GM12873 (cell line): ENCODE measurements at regions not wholly inside any gene's neighbourhood (a gene's known extent, or its start where the extent isn't known, plus 50 kb on each side); places are given as distances from the start of the nearest gene placed in this dataset.

Experiments
- TF ChIP-seq, protein P1 (sequence below): IDR thresholded peaks from 2 replicates; pipeline ENCODE4 v1.5.1; 2012; ENCODE audit warnings: low read depth, mild to moderate bottlenecking, moderate library complexity, low read length, control low read depth; ENCODE audit not compliant: insufficient read depth; ENCODE audit errors: missing control alignments

DNA sequence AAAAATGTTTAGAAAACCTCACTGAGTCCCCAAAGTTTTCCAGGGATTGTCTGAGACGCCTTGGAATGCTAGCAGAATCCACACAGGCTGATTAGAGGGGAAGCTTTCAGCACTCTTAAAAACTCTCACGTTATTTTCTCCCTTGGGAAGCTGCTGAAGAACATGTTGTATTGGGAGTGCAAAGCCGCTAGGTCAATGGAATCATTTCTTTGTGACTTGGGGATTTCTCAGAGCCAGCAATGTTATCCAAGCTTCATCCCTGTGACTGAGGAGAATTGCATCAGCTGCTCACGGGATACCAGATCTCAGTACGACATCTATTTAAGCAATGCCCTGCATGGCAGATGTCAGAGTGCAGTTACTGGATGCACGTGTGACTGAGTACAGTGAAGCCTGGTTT is 426.4 kb upstream of the MPDZ start:
- TF ChIP-seq, protein P1, sequence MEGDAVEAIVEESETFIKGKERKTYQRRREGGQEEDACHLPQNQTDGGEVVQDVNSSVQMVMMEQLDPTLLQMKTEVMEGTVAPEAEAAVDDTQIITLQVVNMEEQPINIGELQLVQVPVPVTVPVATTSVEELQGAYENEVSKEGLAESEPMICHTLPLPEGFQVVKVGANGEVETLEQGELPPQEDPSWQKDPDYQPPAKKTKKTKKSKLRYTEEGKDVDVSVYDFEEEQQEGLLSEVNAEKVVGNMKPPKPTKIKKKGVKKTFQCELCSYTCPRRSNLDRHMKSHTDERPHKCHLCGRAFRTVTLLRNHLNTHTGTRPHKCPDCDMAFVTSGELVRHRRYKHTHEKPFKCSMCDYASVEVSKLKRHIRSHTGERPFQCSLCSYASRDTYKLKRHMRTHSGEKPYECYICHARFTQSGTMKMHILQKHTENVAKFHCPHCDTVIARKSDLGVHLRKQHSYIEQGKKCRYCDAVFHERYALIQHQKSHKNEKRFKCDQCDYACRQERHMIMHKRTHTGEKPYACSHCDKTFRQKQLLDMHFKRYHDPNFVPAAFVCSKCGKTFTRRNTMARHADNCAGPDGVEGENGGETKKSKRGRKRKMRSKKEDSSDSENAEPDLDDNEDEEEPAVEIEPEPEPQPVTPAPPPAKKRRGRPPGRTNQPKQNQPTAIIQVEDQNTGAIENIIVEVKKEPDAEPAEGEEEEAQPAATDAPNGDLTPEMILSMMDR = no peak

DNA sequence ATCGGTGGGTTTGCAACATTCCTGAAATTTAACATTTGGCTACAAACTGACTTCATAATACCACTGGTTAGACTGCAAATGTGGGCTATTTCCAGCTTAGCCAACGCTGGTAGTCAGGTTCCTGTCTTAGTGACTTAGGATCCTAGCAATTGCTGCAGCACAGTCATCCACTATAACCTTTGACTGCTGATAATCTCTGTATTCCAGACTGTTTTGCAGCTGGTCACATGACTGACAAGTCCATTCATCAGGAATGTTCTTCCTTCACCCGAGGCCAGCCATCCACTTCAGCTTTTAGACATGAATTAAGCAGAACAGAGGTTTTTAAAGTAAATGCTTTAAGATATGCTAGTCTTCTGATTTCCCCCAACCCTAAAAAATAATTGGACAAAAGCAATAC is 425.9 kb upstream of the MPDZ start:
- TF ChIP-seq, protein P1 = no peak

DNA sequence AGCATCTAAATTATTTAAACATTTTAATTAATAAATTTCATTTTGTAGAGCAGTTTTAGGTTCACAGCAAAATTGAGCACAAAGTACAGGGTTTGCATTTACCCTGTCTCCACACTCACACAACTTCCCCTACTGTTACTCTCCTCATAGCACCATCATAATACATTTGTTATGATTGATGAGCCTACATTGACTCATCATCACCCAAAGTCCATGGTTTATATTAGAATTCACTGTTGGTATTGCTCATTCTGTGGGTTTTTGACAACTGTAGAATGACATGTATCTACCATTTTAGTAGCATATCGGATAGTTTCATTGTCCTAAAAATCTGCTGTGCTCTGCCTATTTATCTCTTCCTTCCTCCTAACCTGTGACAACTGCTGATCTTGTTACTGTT is 411.1 kb upstream of the MPDZ start:
- TF ChIP-seq, protein P1 = no peak

DNA sequence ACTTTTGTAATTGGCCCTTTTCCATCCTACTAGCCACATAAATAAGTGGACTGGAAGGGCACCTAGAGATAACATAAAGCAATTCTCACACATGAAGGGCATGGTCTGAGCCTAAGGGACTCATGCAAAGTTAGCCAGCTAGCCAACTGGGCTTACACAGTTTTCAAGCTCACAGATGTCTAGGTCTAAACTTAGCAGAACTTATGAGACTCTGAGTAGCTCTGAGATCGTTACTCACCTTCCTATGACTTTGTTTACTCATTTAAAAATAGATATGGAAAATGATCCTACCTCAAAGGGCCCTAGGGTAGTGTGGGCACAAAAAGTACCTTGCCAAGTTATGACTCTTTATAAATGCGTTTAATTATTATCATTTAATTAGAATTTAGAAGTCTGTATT is 410.4 kb upstream of the MPDZ start:
- TF ChIP-seq, protein P1 = no peak

DNA sequence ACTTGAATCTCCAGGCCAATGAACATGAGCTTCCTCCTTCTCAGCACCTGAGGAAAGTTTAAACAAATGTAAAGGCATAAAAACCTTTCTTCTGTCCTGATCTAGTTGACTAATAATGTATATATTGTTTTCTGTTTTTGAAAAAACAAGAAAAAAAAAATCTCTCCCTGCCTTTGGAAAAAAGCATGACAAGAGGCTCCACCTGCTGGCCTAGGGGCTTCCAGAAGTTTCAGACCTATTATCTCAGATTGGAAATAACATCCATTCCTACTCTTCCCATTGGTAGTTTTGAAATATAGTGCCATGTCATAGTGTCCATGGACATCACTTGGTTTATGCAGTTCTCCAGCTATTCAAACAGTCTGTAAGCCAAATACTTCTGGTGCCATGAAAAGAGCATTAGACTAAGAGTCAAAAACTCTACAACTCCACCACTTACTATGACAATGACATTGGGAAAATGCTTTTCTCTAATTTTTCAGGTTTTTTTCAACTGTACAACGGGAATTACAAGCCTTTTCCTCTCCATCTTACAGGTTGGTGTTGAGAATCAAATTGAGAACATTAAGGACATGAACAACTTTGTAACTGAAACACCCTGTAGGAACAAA is 409.6 kb upstream of the MPDZ start:
- TF ChIP-seq, protein P1 = no peak

DNA sequence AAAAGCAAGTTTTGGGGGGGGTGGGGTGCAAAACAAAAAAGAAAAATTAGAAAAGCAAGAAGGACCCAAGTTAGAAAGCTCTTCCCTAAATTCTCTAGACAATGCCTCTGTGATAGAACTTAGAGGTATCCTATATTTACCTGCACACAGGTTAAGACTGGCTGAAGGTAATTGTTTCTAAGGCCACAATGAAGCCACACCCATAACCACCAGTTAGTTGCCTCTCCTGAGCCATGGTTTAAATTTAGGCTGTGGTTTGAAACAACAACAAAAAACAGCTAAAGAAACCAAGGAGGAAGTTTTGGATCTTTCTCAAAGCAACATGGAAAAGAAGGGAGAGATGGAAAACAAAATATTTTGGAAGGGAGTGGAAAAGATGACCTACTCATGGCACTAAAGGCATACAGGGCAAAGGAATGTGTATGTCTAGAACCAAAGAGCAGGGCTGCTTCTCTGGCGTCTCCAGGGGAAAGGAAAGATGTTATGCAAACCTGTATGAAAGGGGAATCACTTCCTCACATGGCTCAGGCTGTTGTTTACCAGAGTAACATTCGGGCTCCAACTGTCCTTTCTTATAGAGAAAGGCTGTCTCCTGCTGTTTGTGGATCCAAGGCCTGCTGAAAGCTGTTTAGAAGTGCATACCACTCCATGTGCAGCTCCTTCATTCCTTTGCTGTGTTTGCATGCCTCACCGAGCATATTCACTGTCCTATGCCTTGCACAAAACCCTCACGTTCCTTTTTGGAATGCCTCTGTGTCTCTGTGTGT is 408.9 kb upstream of the MPDZ start:
- TF ChIP-seq, protein P1 = no peak

DNA sequence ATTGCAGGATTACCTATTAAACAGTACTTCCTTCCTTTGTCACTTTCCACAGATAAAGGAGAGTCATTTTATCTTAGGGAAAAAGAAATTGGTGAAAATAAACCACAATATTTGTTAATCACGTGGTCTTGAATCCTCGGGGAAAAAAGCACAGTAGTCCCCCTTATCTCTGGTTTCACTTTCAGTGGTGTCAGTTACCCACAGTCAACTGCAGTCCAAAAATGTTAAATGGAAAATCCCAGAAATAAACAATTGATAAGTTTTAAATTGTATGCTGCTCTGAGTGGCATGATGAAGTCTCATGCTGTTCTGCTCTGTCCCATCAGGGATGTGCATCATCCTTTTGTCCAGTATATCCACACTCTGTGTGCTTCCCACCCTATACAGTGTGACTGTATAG is 405.2 kb upstream of the MPDZ start:
- TF ChIP-seq, protein P1 = no peak
